ENCODE measurements at regions not wholly inside any gene's neighbourhood (a gene's known extent, or its start where the extent isn't known, plus 50 kb on each side); places are given as distances from the start of the nearest gene placed in this dataset.
"Not testable (repeated sequence)": the region's sequence is repeated elsewhere in the genome, so short reads cannot be mapped to it uniquely, and the experiment has no call there.

GRCh38 chr7:16261100-16261499 is 160.2 kb downstream of the CRPPA start:
- TF ChIP-seq CTCF (IDR thresholded peaks at IDR 0.05; ENCODE audit: low read depth, low read length) = no peak
- DNase-seq (ENCODE audit: low read depth in 1 of 2, low spot score in 1 of 2) = no peak
- no peak overlapping the region for H3K4me3 ChIP-seq
- no peaks in the 10 kb centered on the region for H3K36me3 ChIP-seq
- peak overlapping the region; percentile 70 for H3K27ac ChIP-seq
- H3K9me3 ChIP-seq (ENCODE audit: low read depth) = no peaks in the 10 kb centered on the region
- H3K27me3 ChIP-seq = no peaks in the 10 kb centered on the region
- peaks cover 23% of the 10 kb centered on the region for H3K4me1 ChIP-seq (ENCODE audit: low read depth)

DNA sequence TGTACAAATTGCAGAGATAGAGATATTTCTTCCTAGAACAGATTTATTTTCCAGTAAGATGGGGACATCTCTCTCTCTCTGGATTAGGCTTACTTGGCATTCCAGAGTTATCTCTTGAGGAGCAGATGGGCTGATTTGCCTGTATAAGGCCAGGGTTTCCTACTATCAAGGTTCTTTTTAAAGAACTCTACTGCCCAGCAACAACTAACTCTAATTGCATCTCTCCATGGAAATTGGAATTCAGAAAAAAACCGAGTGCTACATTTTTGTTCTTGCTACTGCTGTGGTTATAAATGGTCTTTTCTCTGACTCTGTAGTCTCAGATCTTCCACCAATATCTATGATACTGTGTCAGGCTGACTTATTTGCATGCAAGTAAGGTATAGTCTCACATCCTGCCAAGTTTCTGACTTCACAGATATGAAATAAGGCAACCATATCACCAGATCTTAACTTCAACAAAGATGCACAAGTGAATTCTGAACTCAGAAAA is 161.1 kb downstream of the CRPPA start:
- no peak overlapping the region for H3K4me3 ChIP-seq
- H3K27me3 ChIP-seq = no peaks in the 10 kb centered on the region
- no peaks in the 10 kb centered on the region for H3K36me3 ChIP-seq
- no peak for DNase-seq (ENCODE audit: low read depth in 1 of 2, low spot score in 1 of 2)
- no peaks in the 10 kb centered on the region for H3K9me3 ChIP-seq (ENCODE audit: low read depth)
- peaks cover 23% of the 10 kb centered on the region for H3K4me1 ChIP-seq (ENCODE audit: low read depth)
- H3K27ac ChIP-seq = peak overlapping the region; percentile 70
- no peak for TF ChIP-seq CTCF (IDR thresholded peaks at IDR 0.05; ENCODE audit: low read depth, low read length)

- not testable (repeated sequence) for H3K27me3 ChIP-seq; H3K36me3 ChIP-seq; H3K9me3 ChIP-seq (ENCODE audit: low read depth); H3K27ac ChIP-seq; DNase-seq (ENCODE audit: low read depth in 1 of 2, low spot score in 1 of 2); H3K4me3 ChIP-seq
- peaks cover 23% of the 10 kb centered on the region for H3K4me1 ChIP-seq (ENCODE audit: low read depth)
Measured at GRCh38 chr7:16256419-16256818, 164.9 kb downstream of the CRPPA start.

DNA sequence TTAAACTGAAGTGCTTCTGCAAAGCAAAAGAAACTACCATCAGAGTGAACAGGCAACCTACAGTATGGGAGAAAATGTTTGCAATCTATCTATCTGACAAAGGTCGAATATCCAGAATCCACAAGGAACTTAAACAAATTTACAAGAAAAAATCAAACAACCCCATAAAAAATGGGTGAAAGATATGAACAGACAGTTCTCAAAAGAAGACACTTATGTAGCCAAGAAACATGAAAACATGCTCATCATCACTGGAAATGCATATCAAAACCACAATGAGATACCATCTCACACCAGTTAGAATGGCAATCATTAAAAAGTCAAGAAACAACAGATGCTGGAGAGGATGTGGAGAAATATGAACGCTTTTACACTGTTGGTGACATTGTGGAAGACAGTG is 165.4 kb downstream of the CRPPA start:
- peaks cover 20% of the 10 kb centered on the region for H3K4me1 ChIP-seq (ENCODE audit: low read depth)
- H3K9me3 ChIP-seq (ENCODE audit: low read depth); DNase-seq (ENCODE audit: low read depth in 1 of 2, low spot score in 1 of 2); H3K27me3 ChIP-seq; H3K4me3 ChIP-seq; H3K27ac ChIP-seq; H3K36me3 ChIP-seq: not testable (repeated sequence)

DNA sequence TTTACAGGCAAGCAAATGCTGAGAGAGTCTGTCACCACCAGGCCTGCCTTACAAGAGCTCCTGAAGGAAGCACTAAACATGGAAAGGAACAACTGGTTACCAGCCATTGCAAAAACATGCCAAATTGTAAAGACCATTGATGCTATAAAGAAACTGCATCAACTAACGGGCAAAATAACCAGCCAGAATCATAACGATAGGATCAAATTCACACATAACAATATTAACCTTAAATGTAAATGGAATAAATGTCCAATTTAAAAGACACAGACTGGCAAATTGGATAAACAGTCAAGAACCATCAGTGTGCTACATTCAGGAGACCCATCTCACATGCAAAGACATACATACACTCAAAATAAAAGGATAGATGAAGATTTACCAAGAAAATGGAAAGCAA is 170.7 kb downstream of the CRPPA start:
- not testable (repeated sequence) for H3K36me3 ChIP-seq; H3K4me1 ChIP-seq (ENCODE audit: low read depth); H3K4me3 ChIP-seq; DNase-seq (ENCODE audit: low read depth in 1 of 2, low spot score in 1 of 2); H3K27ac ChIP-seq; H3K27me3 ChIP-seq; H3K9me3 ChIP-seq (ENCODE audit: low read depth)

GRCh38 chr7:16249204-16249603 is 172.1 kb downstream of the CRPPA start:
- not testable (repeated sequence) for H3K27ac ChIP-seq; H3K4me3 ChIP-seq; H3K9me3 ChIP-seq (ENCODE audit: low read depth); DNase-seq (ENCODE audit: low read depth in 1 of 2, low spot score in 1 of 2); H3K27me3 ChIP-seq; H3K4me1 ChIP-seq (ENCODE audit: low read depth); H3K36me3 ChIP-seq

- H3K27me3 ChIP-seq; H3K4me1 ChIP-seq (ENCODE audit: low read depth); H3K27ac ChIP-seq; DNase-seq (ENCODE audit: low read depth in 1 of 2, low spot score in 1 of 2); H3K4me3 ChIP-seq; H3K9me3 ChIP-seq (ENCODE audit: low read depth); H3K36me3 ChIP-seq: not testable (repeated sequence)
Measured at GRCh38 chr7:16248556-16248955, 172.8 kb downstream of the CRPPA start.

DNA sequence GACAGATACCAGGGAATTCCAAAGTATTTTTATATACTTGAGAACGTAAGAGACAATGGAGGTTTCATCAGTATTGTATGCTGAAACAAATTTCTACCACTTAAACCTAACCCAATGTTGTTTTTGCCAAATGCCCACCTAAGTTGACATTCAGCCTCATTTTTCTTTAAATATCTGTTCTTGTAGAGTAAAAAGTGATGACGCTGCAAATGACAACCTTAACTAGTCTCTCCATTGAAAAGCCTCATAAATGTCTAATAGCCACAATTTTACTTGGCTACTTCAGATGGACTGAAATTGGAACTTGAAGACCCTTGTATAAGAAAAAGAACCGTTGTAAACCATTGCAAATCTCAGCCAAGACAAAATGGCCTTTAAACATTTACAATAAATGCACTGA is 176.9 kb downstream of the CRPPA start:
- no peak for TF ChIP-seq CTCF (IDR thresholded peaks at IDR 0.05; ENCODE audit: low read depth, low read length)

More for the DNA sequence above, 176.9 kb downstream of the CRPPA start:
- Histone ChIP-seq H3K9me3 (ENCODE audit: low read depth) (no peaks in the 10 kb centered on the region), H3K27ac (no peak overlapping the region), H3K27me3 (no peaks in the 10 kb centered on the region), H3K4me1 (ENCODE audit: low read depth) (no peaks in the 10 kb centered on the region), H3K36me3 (no peaks in the 10 kb centered on the region), H3K4me3 (no peak overlapping the region)
- DNase-seq (ENCODE audit: low read depth in 1 of 2, low spot score in 1 of 2) = no peak
